ENCODE measurements at regions not wholly inside any gene's neighbourhood (a gene's known extent, or its start where the extent isn't known, plus 50 kb on each side); places are given as distances from the start of the nearest gene placed in this dataset.

GRCh38 chr13:73903561-73903960 is 230.6 kb downstream of the KLF12 start:
- H3K9me3 ChIP-seq (ENCODE audit: control insufficient read depth, low read length, poor library complexity, severe bottlenecking) = no peaks in the 10 kb centered on the region
- H3K36me3 Mint-ChIP-seq (ENCODE audit: low read depth) = peaks cover 2% of the 10 kb centered on the region
- peak overlapping the region; percentile 39 for H3K27ac Mint-ChIP-seq
- H3K4me3 Mint-ChIP-seq = no peak overlapping the region
- H3K27me3 Mint-ChIP-seq = no peaks in the 10 kb centered on the region
- peaks cover 20% of the 10 kb centered on the region for H3K4me1 Mint-ChIP-seq
- no peak for DNase-seq
- no peak for ATAC-seq

DNA sequence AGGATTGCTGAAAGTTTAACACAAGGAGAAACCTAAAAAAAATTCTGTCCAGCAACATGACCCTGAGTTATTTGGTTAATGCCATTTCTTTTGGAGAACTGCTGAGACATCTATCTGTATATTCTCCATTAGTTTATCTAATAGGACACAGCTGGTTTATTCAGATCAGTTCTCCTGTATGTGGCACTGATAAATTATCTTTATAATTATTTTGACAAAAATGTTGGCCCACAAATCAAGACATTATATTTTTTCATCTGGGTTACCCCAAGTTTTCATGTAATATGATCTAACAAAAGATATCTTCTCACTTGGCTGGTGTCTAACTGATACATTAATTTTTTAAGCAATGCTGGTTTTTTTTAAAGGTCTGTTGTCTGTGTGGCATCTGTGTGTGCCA is 231.4 kb downstream of the KLF12 start:
- H3K4me3 Mint-ChIP-seq = no peak overlapping the region
- no peak for ATAC-seq
- no peaks in the 10 kb centered on the region for H3K27me3 Mint-ChIP-seq
- no peak for DNase-seq
- no peaks in the 10 kb centered on the region for H3K9me3 ChIP-seq (ENCODE audit: control insufficient read depth, low read length, poor library complexity, severe bottlenecking)
- peaks cover 26% of the 10 kb centered on the region for H3K4me1 Mint-ChIP-seq
- H3K36me3 Mint-ChIP-seq (ENCODE audit: low read depth) = peaks cover 4% of the 10 kb centered on the region
- no peak overlapping the region for H3K27ac Mint-ChIP-seq

DNA sequence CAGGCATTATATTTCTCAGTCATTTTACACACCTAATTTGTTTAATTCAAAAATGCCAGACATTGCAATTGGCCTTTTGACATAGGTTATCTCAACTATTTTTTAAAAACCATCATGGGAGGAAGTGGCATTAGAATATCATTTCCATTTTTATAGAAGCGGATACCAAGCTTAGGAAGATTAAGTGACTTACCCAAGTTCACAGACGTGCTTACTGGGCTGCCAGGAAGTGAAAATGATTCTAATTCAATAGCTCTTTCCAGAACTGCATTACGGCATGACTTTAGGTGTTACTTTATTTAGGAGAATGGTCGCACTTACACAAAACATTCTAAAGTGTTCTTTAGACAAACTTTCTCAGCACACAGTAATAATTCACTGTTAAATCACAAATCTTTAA is 231.9 kb downstream of the KLF12 start:
- DNase-seq (no peak), ATAC-seq (no peak)
- Mint-ChIP-seq H3K4me3 (no peak overlapping the region), H3K4me1 (peaks cover 32% of the 10 kb centered on the region), H3K27ac (no peak overlapping the region), H3K36me3 (ENCODE audit: low read depth) (peaks cover 7% of the 10 kb centered on the region), H3K27me3 (no peaks in the 10 kb centered on the region)
- H3K9me3 ChIP-seq (ENCODE audit: control insufficient read depth, low read length, poor library complexity, severe bottlenecking) = no peaks in the 10 kb centered on the region

- H3K4me1 Mint-ChIP-seq = peaks cover 37% of the 10 kb centered on the region
Observed at GRCh38 chr13:73901324-73902068, 232.7 kb downstream of the KLF12 start.

DNA sequence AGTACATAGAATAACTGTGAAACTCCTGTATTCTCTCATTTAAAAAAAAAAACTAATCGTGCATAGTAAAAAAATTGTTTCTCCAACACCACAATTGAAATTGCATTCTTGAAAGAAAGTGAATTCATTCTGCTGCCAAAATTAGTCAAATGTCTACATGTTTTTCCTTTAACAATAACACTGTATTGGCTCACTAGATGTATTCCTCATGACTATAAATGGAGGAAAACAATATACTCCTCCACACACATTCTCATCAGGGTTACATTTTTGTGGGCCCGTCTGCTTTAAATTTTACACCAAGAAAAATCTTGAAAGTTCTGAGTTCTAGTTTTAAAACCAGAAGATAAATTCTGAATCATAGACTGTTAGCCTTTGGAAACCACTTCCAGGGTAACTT is 233.6 kb downstream of the KLF12 start:
- no peaks in the 10 kb centered on the region for H3K9me3 ChIP-seq (ENCODE audit: control insufficient read depth, low read length, poor library complexity, severe bottlenecking)
- Mint-ChIP-seq H3K4me1 (peaks cover 37% of the 10 kb centered on the region), H3K4me3 (no peak overlapping the region), H3K27ac (no peak overlapping the region), H3K27me3 (no peaks in the 10 kb centered on the region), H3K36me3 (ENCODE audit: low read depth) (peaks cover 7% of the 10 kb centered on the region)
- ATAC-seq = no peak
- no peak for DNase-seq

More at GRCh38 chr13:73901324-73902068, 232.7 kb downstream of the KLF12 start:
- Mint-ChIP-seq H3K27ac (no peak overlapping the region), H3K4me3 (no peak overlapping the region), H3K36me3 (ENCODE audit: low read depth) (peaks cover 7% of the 10 kb centered on the region), H3K27me3 (no peaks in the 10 kb centered on the region)
- H3K9me3 ChIP-seq (ENCODE audit: control insufficient read depth, low read length, poor library complexity, severe bottlenecking) = no peaks in the 10 kb centered on the region
- ATAC-seq = no peak
- no peak for DNase-seq

- Mint-ChIP-seq H3K27ac (peak overlapping the region; percentile 67), H3K4me3 (no peak overlapping the region), H3K36me3 (ENCODE audit: low read depth) (peaks cover 7% of the 10 kb centered on the region), H3K4me1 (peaks cover 37% of the 10 kb centered on the region), H3K27me3 (no peaks in the 10 kb centered on the region)
- ATAC-seq = no peak
- no peaks in the 10 kb centered on the region for H3K9me3 ChIP-seq (ENCODE audit: control insufficient read depth, low read length, poor library complexity, severe bottlenecking)
- no peak for DNase-seq
Observed at GRCh38 chr13:73898899-73899298, 235.3 kb downstream of the KLF12 start.

DNA sequence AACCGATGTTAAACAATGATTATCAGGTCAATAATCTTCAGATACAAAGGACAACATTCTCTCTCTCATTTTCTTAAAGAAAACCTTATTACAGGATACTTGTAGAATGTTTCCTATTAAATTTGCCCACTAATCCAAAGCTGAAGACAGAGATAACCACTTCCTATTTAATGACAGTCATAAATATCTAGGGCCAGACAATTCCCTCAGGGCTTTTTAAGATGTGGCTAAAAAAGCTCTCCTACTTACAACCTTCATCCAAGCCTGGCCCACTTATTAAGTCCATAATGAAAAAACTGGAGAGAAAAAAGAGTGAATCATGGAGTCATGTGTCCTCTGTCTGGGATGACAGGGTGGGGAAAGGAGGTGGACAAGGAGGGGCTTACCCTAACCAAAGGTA is 235.9 kb downstream of the KLF12 start:
- Mint-ChIP-seq H3K4me3 (no peak overlapping the region), H3K27ac (peak overlapping the region; percentile 67), H3K27me3 (no peaks in the 10 kb centered on the region), H3K36me3 (ENCODE audit: low read depth) (peaks cover 5% of the 10 kb centered on the region), H3K4me1 (peaks cover 37% of the 10 kb centered on the region)
- no peak for DNase-seq
- no peaks in the 10 kb centered on the region for H3K9me3 ChIP-seq (ENCODE audit: control insufficient read depth, low read length, poor library complexity, severe bottlenecking)
- no peak for ATAC-seq

GRCh38 chr13:73894995-73895571 is 239.1 kb downstream of the KLF12 start:
- peak; percentile 67 for ATAC-seq
- DNase-seq = no peak
- Mint-ChIP-seq H3K4me3 (no peak overlapping the region), H3K4me1 (peaks cover 40% of the 10 kb centered on the region), H3K27ac (peak overlapping the region; percentile 69), H3K27me3 (no peaks in the 10 kb centered on the region), H3K36me3 (ENCODE audit: low read depth) (peaks cover 5% of the 10 kb centered on the region)
- H3K9me3 ChIP-seq (ENCODE audit: control insufficient read depth, low read length, poor library complexity, severe bottlenecking) = no peaks in the 10 kb centered on the region

GRCh38 chr13:73893833-73894232 is 240.4 kb downstream of the KLF12 start:
- no peaks in the 10 kb centered on the region for H3K9me3 ChIP-seq (ENCODE audit: control insufficient read depth, low read length, poor library complexity, severe bottlenecking)
- DNase-seq (no peak), ATAC-seq (no peak)
- no peak overlapping the region for H3K4me3 Mint-ChIP-seq
- peaks cover 30% of the 10 kb centered on the region for H3K4me1 Mint-ChIP-seq
- no peaks in the 10 kb centered on the region for H3K27me3 Mint-ChIP-seq
- no peak overlapping the region for H3K27ac Mint-ChIP-seq
- H3K36me3 Mint-ChIP-seq (ENCODE audit: low read depth) = peaks cover 5% of the 10 kb centered on the region

- no peaks in the 10 kb centered on the region for H3K27me3 Mint-ChIP-seq
- H3K9me3 ChIP-seq (ENCODE audit: control insufficient read depth, low read length, poor library complexity, severe bottlenecking) = no peaks in the 10 kb centered on the region
- no peak overlapping the region for H3K4me3 Mint-ChIP-seq
- DNase-seq (no peak), ATAC-seq (no peak)
- no peak overlapping the region for H3K27ac Mint-ChIP-seq
- H3K4me1 Mint-ChIP-seq = peaks cover 11% of the 10 kb centered on the region
- H3K36me3 Mint-ChIP-seq (ENCODE audit: low read depth) = no peaks in the 10 kb centered on the region
Observed at GRCh38 chr13:73891805-73892204, 242.4 kb downstream of the KLF12 start.

DNA sequence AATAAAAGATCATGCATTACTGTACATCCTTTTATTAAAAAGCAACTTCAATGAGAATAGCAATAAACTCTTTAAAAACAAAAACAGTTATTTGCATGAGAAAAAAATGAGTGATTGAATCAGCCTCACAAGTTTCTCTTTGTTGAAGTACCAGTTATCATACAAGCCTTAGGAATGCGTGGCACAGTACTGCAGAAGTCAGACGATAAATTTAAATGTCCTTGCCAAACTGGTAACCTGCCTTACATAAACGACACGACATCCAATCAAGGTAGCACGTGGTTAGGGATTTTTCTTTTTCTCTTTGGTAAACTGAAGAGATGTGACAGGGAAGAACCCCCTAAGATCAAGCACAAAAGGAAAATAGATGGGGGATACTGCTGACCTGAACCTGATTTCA is 251.0 kb downstream of the KLF12 start:
- Mint-ChIP-seq H3K4me1 (peaks cover 30% of the 10 kb centered on the region), H3K27ac (no peak overlapping the region), H3K36me3 (ENCODE audit: low read depth) (peaks cover 5% of the 10 kb centered on the region), H3K4me3 (no peak overlapping the region), H3K27me3 (no peaks in the 10 kb centered on the region)
- DNase-seq (no peak), ATAC-seq (no peak)
- H3K9me3 ChIP-seq (ENCODE audit: control insufficient read depth, low read length, poor library complexity, severe bottlenecking) = no peaks in the 10 kb centered on the region

GRCh38 chr13:73880365-73880764 is 253.8 kb downstream of the KLF12 start:
- Mint-ChIP-seq H3K27me3 (no peaks in the 10 kb centered on the region), H3K36me3 (ENCODE audit: low read depth) (no peaks in the 10 kb centered on the region), H3K27ac (peak overlapping the region; percentile 3), H3K4me3 (no peak overlapping the region), H3K4me1 (peaks cover 25% of the 10 kb centered on the region)
- no peak for DNase-seq
- no peaks in the 10 kb centered on the region for H3K9me3 ChIP-seq (ENCODE audit: control insufficient read depth, low read length, poor library complexity, severe bottlenecking)
- no peak for ATAC-seq

DNA sequence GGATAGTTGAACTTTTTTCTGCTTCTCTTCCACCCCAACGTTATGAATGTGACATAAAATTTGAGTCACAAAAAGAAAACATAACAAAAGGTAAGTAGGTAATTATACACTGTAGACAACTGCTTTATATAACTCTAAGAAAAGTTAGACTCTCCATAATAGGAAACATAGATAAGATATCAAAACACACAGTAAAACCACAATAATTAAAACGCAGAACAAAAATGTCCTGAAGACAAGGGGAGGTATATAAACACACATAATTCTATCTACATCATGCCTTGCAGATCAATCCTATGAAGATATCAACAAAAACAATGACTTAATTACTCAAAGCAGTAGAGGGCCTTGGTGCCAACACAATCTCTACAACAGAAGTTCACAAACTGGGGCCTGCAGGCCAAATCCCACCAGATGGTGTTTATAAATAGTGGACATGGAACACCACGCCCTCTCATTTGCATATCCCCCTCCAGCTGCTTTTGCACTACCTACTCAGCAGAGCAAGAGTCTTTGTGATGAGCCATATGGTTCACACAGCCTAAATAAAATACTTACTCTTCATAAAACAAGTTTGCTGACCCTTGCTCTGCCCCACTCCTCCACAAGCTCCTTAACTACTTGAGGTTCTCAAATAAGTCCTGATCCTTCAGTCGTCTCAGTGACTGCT is 254.7 kb downstream of the KLF12 start:
- H3K4me3 Mint-ChIP-seq = no peak overlapping the region
- H3K27ac Mint-ChIP-seq = peak overlapping the region; percentile 3
- no peaks in the 10 kb centered on the region for H3K27me3 Mint-ChIP-seq
- H3K36me3 Mint-ChIP-seq (ENCODE audit: low read depth) = no peaks in the 10 kb centered on the region
- peaks cover 21% of the 10 kb centered on the region for H3K4me1 Mint-ChIP-seq
- DNase-seq = no peak
- peak; percentile 40 for ATAC-seq
- H3K9me3 ChIP-seq (ENCODE audit: control insufficient read depth, low read length, poor library complexity, severe bottlenecking) = no peaks in the 10 kb centered on the region

Data from T-helper 17 cell (primary cell).